H1 (cell line): ENCODE measurements at regions not wholly inside any gene's neighbourhood (a gene's known extent, or its start where the extent isn't known, plus 50 kb on each side); places are given as distances from the start of the nearest gene placed in this dataset.

ENCODE experiments used
- CTCF ChIA-PET: fragments of 300-600 bp; sonication (Branson Sonifier 250); formaldehyde crosslinking; loops from one replicate; lab custom pipeline; 2021; ENCODE audit not compliant: partially characterized antibody; lab: Charles Lee
- POLR2A ChIA-PET: fragments of 300-600 bp; sonication (Branson Sonifier 250); formaldehyde crosslinking; loops from one replicate; lab custom pipeline; 2021; ENCODE audit warnings: inconsistent platforms; ENCODE audit not compliant: partially characterized antibody; lab: Charles Lee
- DNase-seq, 2 experiments: peaks; one replicate each; pipeline versions ENCODE4 v3.0.0 to v3.0.0-alpha.2; 2010 to 2022; ENCODE audit warnings: low spot score in 2 of 2, low read depth in 1 of 2, mixed read lengths in 1 of 2
- FAIRE-seq: peaks from 2 replicates; lab custom pipeline; 2011; peaks lifted over from hg19 to GRCh38; lab: Jason Lieb, UNC
- H2AFZ ChIP-seq: 2 replicates; pipeline ENCODE4 v1.8.1; 2012; ENCODE audit warnings: low read length, inconsistent platforms
- H2AK5ac ChIP-seq: 2 replicates; pipeline ENCODE4 v1.6.1; 2013; ENCODE audit warnings: low read depth, low read length
- H2BK120ac ChIP-seq: replicated peaks from 2 replicates; pipeline ENCODE3; 2013; ENCODE audit warnings: low read depth, low read length, inconsistent platforms
- H2BK12ac ChIP-seq: 2 replicates; pipeline ENCODE4 v1.6.1; 2013; ENCODE audit warnings: low read depth, low read length
- H2BK15ac ChIP-seq: 2 replicates; pipeline ENCODE4 v1.6.1; 2013; ENCODE audit warnings: low read length
- H2BK20ac ChIP-seq: 2 replicates; pipeline ENCODE4 v1.6.1; 2013; ENCODE audit warnings: low read length
- H2BK5ac ChIP-seq: 2 replicates; pipeline ENCODE4 v1.6.1; 2013; ENCODE audit warnings: low read depth, low read length
- H3K14ac ChIP-seq: 2 replicates; pipeline ENCODE4 v1.6.1; 2013; ENCODE audit warnings: inconsistent platforms; ENCODE audit not compliant: insufficient read length
- H3K18ac ChIP-seq: 2 replicates; pipeline ENCODE4 v1.6.1; 2013; ENCODE audit warnings: low read length; ENCODE audit errors: extremely low read depth
- H3K23ac ChIP-seq: 2 replicates; pipeline ENCODE4 v1.6.1; 2013; ENCODE audit warnings: inconsistent platforms; ENCODE audit not compliant: insufficient read length
- H3K23me2 ChIP-seq: 2 replicates; pipeline ENCODE4 v1.6.1; 2013; ENCODE audit warnings: low read depth, low read length
- H3K27ac ChIP-seq: 2 replicates; pipeline ENCODE4 v1.6.1; 2011; ENCODE audit warnings: low read depth, low read length, inconsistent platforms
- H3K27me3 ChIP-seq, 4 experiments: replicated peaks in 1 of 4; 1 replicate in 1 of 4; 2 replicates in 3 of 4; pipeline versions ENCODE4 v1.6.1 to v1.8.1; 2011 to 2013; ENCODE audit warnings: low read length in 3 of 4, mild to moderate bottlenecking in 3 of 4, inconsistent platforms in 2 of 4, mixed read lengths in 2 of 4, moderate library complexity in 1 of 4; ENCODE audit not compliant: control insufficient read depth in 3 of 4, insufficient read depth in 3 of 4; ENCODE audit errors: extremely low read depth in 1 of 4
- H3K36me3 ChIP-seq, 4 experiments: 2 replicates each; pipeline versions ENCODE4 v1.6.1 to v1.8.1; 2011 to 2013; ENCODE audit warnings: mild to moderate bottlenecking in 4 of 4, low read length in 3 of 4, moderate library complexity in 2 of 4, control low read depth in 1 of 4, inconsistent platforms in 1 of 4; ENCODE audit not compliant: insufficient read depth in 4 of 4, control insufficient read depth in 2 of 4
- H3K4ac ChIP-seq: replicated peaks from 2 replicates; pipeline ENCODE3; 2013; ENCODE audit warnings: low read length, low read depth, mixed read lengths, inconsistent platforms; ENCODE audit not compliant: insufficient read length
- H3K4me1 ChIP-seq, 4 experiments: replicated peaks in 1 of 4; 1 replicate in 1 of 4; 2 replicates in 3 of 4; pipeline versions ENCODE4 v1.6.1 to v1.8.1; 2011 to 2013; ENCODE audit warnings: low read length in 3 of 4, inconsistent platforms in 2 of 4, mixed read lengths in 1 of 4; ENCODE audit not compliant: insufficient read depth in 4 of 4, control insufficient read depth in 3 of 4
- H3K4me2 ChIP-seq, 2 experiments: 2 replicates each; pipeline versions ENCODE4 v1.6.1 to v1.8.1; 2011 to 2013; ENCODE audit warnings: low read depth in 2 of 2, low read length in 2 of 2, control low read depth in 1 of 2, inconsistent platforms in 1 of 2, mild to moderate bottlenecking in 1 of 2; ENCODE audit not compliant: insufficient read depth in 1 of 2
- H3K4me3 ChIP-seq, 4 experiments: fragments of 200-600, 300-600 bp in 1 of 4; sonication (generic), shearing (Covaris generic), sonication (Bioruptor Twin) in 1 of 4; 2 replicates each; pipeline versions ENCODE4 v1.5.1 to v1.8.1; 2011 to 2016; ENCODE audit warnings: low read length in 4 of 4, low read depth in 3 of 4, control low read depth in 2 of 4, inconsistent platforms in 2 of 4, mild to moderate bottlenecking in 2 of 4, mixed read lengths in 1 of 4, moderate library complexity in 1 of 4; ENCODE audit not compliant: insufficient read depth in 2 of 4; ENCODE audit errors: extremely low read depth in 1 of 4
- H3K56ac ChIP-seq: replicated peaks from 2 replicates; pipeline ENCODE3; 2013; ENCODE audit warnings: low read depth, mild to moderate bottlenecking, mixed read lengths, low read length, inconsistent platforms; ENCODE audit not compliant: insufficient read length
- H3K79me1 ChIP-seq: 2 replicates; pipeline ENCODE4 v1.6.1; 2013; ENCODE audit warnings: low read depth, low read length, control low read depth
- H3K79me2 ChIP-seq, 2 experiments: 2 replicates each; pipeline versions ENCODE4 v1.6.1 to v1.8.1; 2012 to 2013; ENCODE audit warnings: low read length in 2 of 2, mild to moderate bottlenecking in 2 of 2, inconsistent platforms in 1 of 2; ENCODE audit not compliant: insufficient read depth in 2 of 2, control insufficient read depth in 1 of 2
- H3K9ac ChIP-seq, 4 experiments: replicated peaks in 1 of 4; 1 replicate in 1 of 4; 2 replicates in 3 of 4; pipeline versions ENCODE4 v1.6.1 to v1.8.1; 2011 to 2013; ENCODE audit warnings: low read depth in 3 of 4, low read length in 3 of 4, control low read depth in 2 of 4, mild to moderate bottlenecking in 2 of 4, moderate library complexity in 2 of 4, inconsistent platforms in 1 of 4; ENCODE audit errors: extremely low read depth in 1 of 4
- H3K9me3 ChIP-seq, 2 experiments: 2 replicates each; pipeline versions ENCODE4 v1.6.1 to v1.8.1; 2012 to 2013; ENCODE audit warnings: mild to moderate bottlenecking in 2 of 2, moderate library complexity in 2 of 2, control low read depth in 1 of 2, inconsistent platforms in 1 of 2, low read depth in 1 of 2, low read length in 1 of 2, mixed read lengths in 1 of 2; ENCODE audit not compliant: insufficient read depth in 2 of 2
- H4K20me1 ChIP-seq, 2 experiments: replicated peaks in 1 of 2; 2 replicates each; pipeline versions ENCODE3 to v1.8.1; 2011 to 2013; ENCODE audit warnings: inconsistent platforms in 2 of 2, low read length in 2 of 2, mild to moderate bottlenecking in 1 of 2; ENCODE audit not compliant: insufficient read depth in 2 of 2, control insufficient read depth in 1 of 2
- H4K5ac ChIP-seq: 2 replicates; pipeline ENCODE4 v1.6.1; 2013; ENCODE audit warnings: low read length, low read depth, mixed read lengths, inconsistent platforms; ENCODE audit not compliant: insufficient read length
- H4K8ac ChIP-seq: 2 replicates; pipeline ENCODE4 v1.8.0; 2013; ENCODE audit warnings: mild to moderate bottlenecking, moderate library complexity, low read length, inconsistent platforms; ENCODE audit not compliant: insufficient read depth; ENCODE audit errors: extremely low read depth
- H4K91ac ChIP-seq: replicated peaks from 2 replicates; pipeline ENCODE3; 2013; ENCODE audit warnings: low read length, mixed read lengths, inconsistent platforms; ENCODE audit not compliant: insufficient read length
- CEBPB ChIP-seq: IDR thresholded peaks from 2 replicates; pipeline ENCODE4 v1.6.1; 2012; ENCODE audit warnings: low read depth, low read length
- KDM1A ChIP-seq: fragments of 200-600, 300-600 bp; sonication (generic); IDR thresholded peaks from 2 replicates; pipeline ENCODE4 v1.7.1; 2016; ENCODE audit warnings: mild to moderate bottlenecking, low read length, borderline replicate concordance
- SAP30 ChIP-seq: fragments of 300-600 bp; sonication (generic); IDR thresholded peaks from 2 replicates; pipeline ENCODE4 v1.7.1; 2012; ENCODE audit warnings: low read length, moderate library complexity, mild to moderate bottlenecking, inconsistent platforms; ENCODE audit not compliant: insufficient read depth, insufficient replicate concordance
- SIN3A ChIP-seq, 2 experiments: IDR thresholded peaks in 1 of 2; conservative IDR thresholded peaks in 1 of 2; 2 replicates each; pipeline ENCODE4 v1.6.1; 2011 to 2012; ENCODE audit warnings: low read length in 2 of 2, improper control_type of control experiment in 1 of 2, low read depth in 1 of 2, mild to moderate bottlenecking in 1 of 2
- SIRT6 ChIP-seq: IDR thresholded peaks from one replicate; pipeline ENCODE4 v1.7.1; 2012; ENCODE audit warnings: low read length, inconsistent platforms
- WGBS, 2 experiments: shearing (Covaris generic) in 1 of 2; methylation state at CpG; one replicate each; pipeline versions ENCODE4 v1.1.6 to v1.1.7; 2013 to 2015; ENCODE audit warnings: low lambda C conversion rate in 2 of 2, mixed read lengths in 2 of 2, inconsistent platforms in 1 of 2, low coverage in 1 of 2, missing lambda C conversion rate in 1 of 2; ENCODE audit not compliant: insufficient replicate concordance in 2 of 2, insufficient coverage in 1 of 2, insufficient read length in 1 of 2; ENCODE audit errors: extremely low coverage in 1 of 2, missing lambda C conversion rate in 1 of 2; 5-methylcytosine and 5-hydroxymethylcytosine counted together

DNA sequence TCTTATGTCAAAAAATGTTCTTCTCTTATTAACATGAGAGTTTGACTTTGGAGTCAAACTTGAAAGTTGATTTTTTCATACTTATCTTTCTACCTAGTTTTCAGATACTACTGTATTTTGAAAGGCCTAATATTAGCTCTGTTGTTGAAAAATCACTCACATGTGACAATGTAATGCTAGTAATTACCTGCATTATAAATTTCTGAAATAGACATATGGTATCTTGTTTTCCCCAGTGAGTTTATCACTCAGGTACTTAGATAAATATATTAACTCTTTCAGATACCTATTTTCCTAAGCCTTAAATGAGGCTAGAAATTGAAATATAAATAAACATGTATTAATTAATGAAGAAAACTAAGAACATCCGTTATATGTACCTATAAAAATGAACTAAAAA is 2089.3 kb downstream of the MAT2B start:
- WGBS, 2 experiments, result 43% methylated on average over 1 of the region's 1 CpG; no CpG with 5 or more reads in 1 of the 2 experiments
- no peak overlapping the region for H3K18ac ChIP-seq
- CTCF ChIA-PET, result no interaction called here

More for the DNA sequence above, 2089.3 kb downstream of the MAT2B start:
- no peak overlapping the region for H3K9ac ChIP-seq
- no peaks in the 10 kb centered on the region for H3K79me1 ChIP-seq
- no peak overlapping the region for H3K27ac ChIP-seq
- H3K14ac ChIP-seq, result no peak overlapping the region
- FAIRE-seq, result no peak
- H2BK120ac ChIP-seq, result no peak overlapping the region
- no peaks in the 10 kb centered on the region for H3K79me2 ChIP-seq
- H2AK5ac ChIP-seq, result no peak overlapping the region
- no peaks in the 10 kb centered on the region for H4K20me1 ChIP-seq
- no peak overlapping the region for H4K5ac ChIP-seq
- H3K36me3 ChIP-seq, result no peaks in the 10 kb centered on the region
- H3K27me3 ChIP-seq, result no peaks in the 10 kb centered on the region
- no peak overlapping the region for H3K23ac ChIP-seq
- H2BK5ac ChIP-seq, result no peak overlapping the region
- TF ChIP-seq SIRT6 (no peak), SAP30 (no peak), CEBPB (no peak), SIN3A (conservative IDR thresholded peaks at IDR 0.05 in 1 of 2, IDR thresholded peaks at IDR 0.05 in 1 of 2; ENCODE audit: low read depth in 1 of 2, low read length in 2 of 2) (no peak), KDM1A (no peak)
- H3K4me2 ChIP-seq, result no peak overlapping the region
- no peaks in the 10 kb centered on the region for H3K23me2 ChIP-seq
- H4K8ac ChIP-seq, result no peak overlapping the region
- H2AFZ ChIP-seq, result no peak overlapping the region
- no peak for DNase-seq
- no peak overlapping the region for H2BK12ac ChIP-seq
- no peak overlapping the region for H3K4ac ChIP-seq
- no peaks in the 10 kb centered on the region for H3K4me1 ChIP-seq
- no peak overlapping the region for H2BK15ac ChIP-seq
- no peak overlapping the region for H3K56ac ChIP-seq
- POLR2A ChIA-PET, result no interaction called here
- no peaks in the 10 kb centered on the region for H3K9me3 ChIP-seq
- no peak overlapping the region for H3K4me3 ChIP-seq
- H4K91ac ChIP-seq, result no peak overlapping the region
- H2BK20ac ChIP-seq, result no peak overlapping the region
